MM.1S (cell line): ENCODE measurements at regions not wholly inside any gene's neighbourhood (a gene's known extent, or its start where the extent isn't known, plus 50 kb on each side); places are given as distances from the start of the nearest gene placed in this dataset.

ENCODE experiments used
- CTCF ChIP-seq: fragments of 300-600 bp; sonication (generic); IDR thresholded peaks from 2 replicates; pipeline ENCODE4 v1.5.1; 2016; ENCODE audit warnings: antibody characterized with exemption, low read length, mixed read lengths
- EZH2phosphoT487 ChIP-seq: fragments of 300-600 bp; sonication (generic); IDR thresholded peaks from 2 replicates; pipeline ENCODE4 v1.6.1; 2018; ENCODE audit warnings: antibody characterized with exemption, low read length

- TF ChIP-seq EZH2phosphoT487 (no peak), CTCF (no peak)
These were observed 994.9 kb downstream of the DIPK2A start for GRCh38 chr3:144966560-144966959.
